GM10248 (cell line): ENCODE measurements at regions not wholly inside any gene's neighbourhood (a gene's known extent, or its start where the extent isn't known, plus 50 kb on each side); places are given as distances from the start of the nearest gene placed in this dataset.

Experiments
- CTCF ChIA-PET: fragments of 300-600 bp; sonication (Branson Sonifier 250); formaldehyde crosslinking; extraction: SDS; loops from one replicate; lab custom pipeline; 2021; ENCODE audit warnings: antibody characterized with exemption; lab: Yijun Ruan, JAX
- POLR2A ChIA-PET: fragments of 350-650 bp; sonication (Branson Sonifier 250); formaldehyde crosslinking; extraction: SDS; loops from one replicate; lab custom pipeline; 2020; ENCODE audit warnings: antibody characterized with exemption; lab: Yijun Ruan, JAX
- DNase-seq: peaks from one replicate; pipeline ENCODE4 v3.0.0; 2012; ENCODE audit errors: extremely low spot score
- CTCF ChIP-seq: IDR thresholded peaks from 2 replicates; pipeline ENCODE4 v1.5.1; 2012; ENCODE audit warnings: mild to moderate bottlenecking, low read depth; ENCODE audit errors: extremely low read depth, missing control alignments, control extremely low read depth

DNA sequence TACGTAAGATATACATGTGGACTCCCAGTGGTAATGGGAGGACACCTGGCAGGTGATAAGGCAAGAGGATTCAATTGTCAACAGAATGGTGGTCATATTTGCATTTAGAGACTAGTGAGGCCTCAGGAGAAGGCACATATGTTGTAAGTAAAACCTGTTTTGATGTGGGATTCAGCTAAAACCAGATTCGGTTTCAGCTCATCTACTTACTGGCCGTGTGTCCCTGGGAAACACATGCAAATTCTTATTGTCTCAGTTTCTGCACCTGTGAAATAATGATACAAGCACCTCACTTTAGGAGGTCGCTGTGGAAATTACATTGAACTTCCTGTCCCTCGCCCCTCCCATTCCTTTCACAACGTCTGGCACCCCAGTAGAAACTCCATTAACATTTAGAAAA is 78.9 kb upstream of the FIBIN start:
- no peak for DNase-seq
- ChIA-PET CTCF (no interaction called here), POLR2A (no interaction called here)
- no peak for TF ChIP-seq CTCF

GRCh38 chr11:26916805-26917204 is 77.1 kb upstream of the FIBIN start:
- POLR2A ChIA-PET, result no interaction called here
- no peak for DNase-seq
- CTCF ChIA-PET, result no interaction called here
- no peak for TF ChIP-seq CTCF

DNA sequence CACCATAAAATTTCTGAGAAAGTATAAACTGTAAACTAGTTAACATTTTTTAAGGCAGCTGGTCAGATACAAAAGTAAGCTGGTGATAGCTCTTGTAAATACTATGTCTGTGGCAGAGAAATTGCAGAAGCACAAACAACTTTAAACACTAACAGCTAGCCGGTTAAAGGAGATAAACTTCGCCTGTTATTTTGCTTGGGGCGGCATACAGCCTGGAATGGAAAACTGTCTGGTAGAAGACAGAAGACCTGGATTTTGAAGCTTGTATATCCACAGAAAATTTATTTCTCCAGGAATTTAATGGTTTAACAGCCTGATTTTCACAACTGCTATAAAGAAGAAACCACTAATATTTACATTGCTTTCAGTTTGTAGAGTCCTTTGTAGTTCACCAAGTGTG is 65.3 kb upstream of the FIBIN start:
- CTCF ChIA-PET, result interaction anchor here (1.4 kb wide), 1 partner anchor 13 kb away, joined by 3 read pairs; no protein-coding TSS in a partner anchor
- POLR2A ChIA-PET, result no interaction called here
- TF ChIP-seq CTCF, result no peak
- no peak for DNase-seq

DNA sequence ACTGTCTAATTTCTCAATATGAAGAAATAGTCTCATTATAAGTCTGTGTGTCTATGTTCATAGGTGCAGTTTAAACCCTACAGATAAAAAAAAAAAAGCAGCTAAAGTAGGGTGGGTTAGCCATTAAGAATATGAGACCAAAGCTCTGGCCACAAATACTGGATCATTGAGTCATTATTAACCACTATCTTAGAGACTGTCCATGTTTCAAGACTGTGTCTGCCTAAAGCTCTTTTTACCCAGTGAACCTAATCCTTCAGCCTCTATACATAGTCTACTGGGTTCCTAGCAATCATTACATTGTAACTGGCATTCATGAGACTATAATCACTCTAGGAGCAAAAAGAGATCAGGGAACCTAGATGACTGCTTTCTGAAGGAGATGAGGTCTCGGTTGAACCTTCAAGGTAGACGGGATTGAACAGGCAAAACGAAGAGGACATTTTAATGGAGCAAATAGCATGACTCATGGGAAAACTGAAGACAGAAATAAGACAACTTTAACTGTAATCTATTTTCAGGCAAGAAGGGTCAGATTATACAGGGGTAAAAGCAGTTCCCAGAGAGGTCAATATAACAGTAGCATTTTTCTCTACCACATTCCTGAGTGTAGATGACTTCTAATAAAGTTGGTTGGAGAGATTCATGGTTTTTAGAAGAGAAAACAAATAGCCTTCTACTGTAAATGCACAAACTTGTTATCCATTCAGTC is 64.0 kb upstream of the FIBIN start:
- POLR2A ChIA-PET, result no interaction called here
- DNase-seq, result no peak
- TF ChIP-seq CTCF, result no peak
- CTCF ChIA-PET, result interaction anchor here (1.4 kb wide), 1 partner anchor 12 kb away, joined by 3 read pairs; no protein-coding TSS in a partner anchor

DNA sequence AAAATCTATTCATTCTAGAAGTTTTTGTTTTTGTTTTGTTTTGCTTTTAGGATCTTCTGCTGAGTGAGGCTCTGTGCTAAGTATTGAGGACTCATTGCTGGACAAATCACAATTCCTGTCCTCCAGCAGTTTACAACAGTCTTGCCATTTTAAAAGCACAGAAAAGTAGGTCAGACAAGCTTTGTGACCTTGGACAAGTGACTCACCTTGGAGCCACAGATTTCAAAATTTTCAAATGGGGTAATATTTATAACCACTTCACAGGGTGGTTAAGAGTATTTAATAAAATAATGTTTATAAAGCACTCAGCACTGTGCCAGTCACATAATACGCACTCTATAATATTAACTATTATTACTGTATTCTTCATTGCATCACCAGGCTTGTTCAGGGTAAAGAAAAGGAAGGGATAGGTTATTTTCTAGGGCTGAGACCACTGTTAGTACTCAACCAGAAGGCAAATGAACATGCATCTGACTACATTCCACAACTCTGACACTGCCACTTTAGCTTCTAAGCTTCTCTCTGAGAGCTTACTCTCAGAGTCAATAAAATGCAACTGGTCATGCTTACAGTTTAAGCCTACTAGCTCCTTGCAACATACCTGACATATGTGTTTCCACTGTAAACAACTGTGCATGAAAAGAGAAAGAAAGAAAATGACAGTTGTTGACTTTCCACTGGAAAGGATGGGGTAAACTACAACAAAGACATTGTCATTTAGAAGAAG is 63.2 kb upstream of the FIBIN start:
- no peak for DNase-seq
- ChIA-PET CTCF (no interaction called here), POLR2A (no interaction called here)
- no peak for TF ChIP-seq CTCF

GRCh38 chr11:26931248-26931631 is 62.7 kb upstream of the FIBIN start:
- ChIA-PET POLR2A (no interaction called here), CTCF (no interaction called here)
- DNase-seq, result no peak
- no peak for TF ChIP-seq CTCF
